ENCODE measurements at regions not wholly inside any gene's neighbourhood (a gene's known extent, or its start where the extent isn't known, plus 50 kb on each side); places are given as distances from the start of the nearest gene placed in this dataset.

DNA sequence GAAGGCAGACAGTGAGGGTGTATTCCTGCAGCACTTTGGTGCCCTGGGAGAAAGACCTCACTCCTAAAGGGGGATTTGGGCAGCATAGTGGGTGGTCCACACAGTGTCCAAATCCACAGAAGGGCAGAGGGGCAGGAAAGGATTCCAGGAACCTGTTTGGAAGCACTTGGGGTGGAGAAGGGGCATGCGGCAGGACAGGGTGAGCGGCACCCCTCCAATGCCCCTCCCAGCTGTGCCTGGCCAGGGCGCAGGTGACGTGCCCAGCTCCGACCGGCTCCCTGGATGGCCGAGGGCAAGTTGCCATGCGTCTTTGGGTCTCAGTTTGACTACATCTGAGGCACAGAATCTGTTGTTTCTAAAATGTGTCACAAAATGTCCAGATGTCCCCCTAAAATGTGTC, 66.5 kb upstream of the HMX1 start (continued):
- TF ChIP-seq, protein P1, sequence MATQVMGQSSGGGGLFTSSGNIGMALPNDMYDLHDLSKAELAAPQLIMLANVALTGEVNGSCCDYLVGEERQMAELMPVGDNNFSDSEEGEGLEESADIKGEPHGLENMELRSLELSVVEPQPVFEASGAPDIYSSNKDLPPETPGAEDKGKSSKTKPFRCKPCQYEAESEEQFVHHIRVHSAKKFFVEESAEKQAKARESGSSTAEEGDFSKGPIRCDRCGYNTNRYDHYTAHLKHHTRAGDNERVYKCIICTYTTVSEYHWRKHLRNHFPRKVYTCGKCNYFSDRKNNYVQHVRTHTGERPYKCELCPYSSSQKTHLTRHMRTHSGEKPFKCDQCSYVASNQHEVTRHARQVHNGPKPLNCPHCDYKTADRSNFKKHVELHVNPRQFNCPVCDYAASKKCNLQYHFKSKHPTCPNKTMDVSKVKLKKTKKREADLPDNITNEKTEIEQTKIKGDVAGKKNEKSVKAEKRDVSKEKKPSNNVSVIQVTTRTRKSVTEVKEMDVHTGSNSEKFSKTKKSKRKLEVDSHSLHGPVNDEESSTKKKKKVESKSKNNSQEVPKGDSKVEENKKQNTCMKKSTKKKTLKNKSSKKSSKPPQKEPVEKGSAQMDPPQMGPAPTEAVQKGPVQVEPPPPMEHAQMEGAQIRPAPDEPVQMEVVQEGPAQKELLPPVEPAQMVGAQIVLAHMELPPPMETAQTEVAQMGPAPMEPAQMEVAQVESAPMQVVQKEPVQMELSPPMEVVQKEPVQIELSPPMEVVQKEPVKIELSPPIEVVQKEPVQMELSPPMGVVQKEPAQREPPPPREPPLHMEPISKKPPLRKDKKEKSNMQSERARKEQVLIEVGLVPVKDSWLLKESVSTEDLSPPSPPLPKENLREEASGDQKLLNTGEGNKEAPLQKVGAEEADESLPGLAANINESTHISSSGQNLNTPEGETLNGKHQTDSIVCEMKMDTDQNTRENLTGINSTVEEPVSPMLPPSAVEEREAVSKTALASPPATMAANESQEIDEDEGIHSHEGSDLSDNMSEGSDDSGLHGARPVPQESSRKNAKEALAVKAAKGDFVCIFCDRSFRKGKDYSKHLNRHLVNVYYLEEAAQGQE (IDR thresholded peaks at IDR 0.05; ENCODE audit: unreplicated experiment), result no peak
- TF ChIP-seq EZH2 (IDR thresholded peaks at IDR 0.05; ENCODE audit: low read depth, unreplicated experiment), result no peak
- TF ChIP-seq, protein P2, sequence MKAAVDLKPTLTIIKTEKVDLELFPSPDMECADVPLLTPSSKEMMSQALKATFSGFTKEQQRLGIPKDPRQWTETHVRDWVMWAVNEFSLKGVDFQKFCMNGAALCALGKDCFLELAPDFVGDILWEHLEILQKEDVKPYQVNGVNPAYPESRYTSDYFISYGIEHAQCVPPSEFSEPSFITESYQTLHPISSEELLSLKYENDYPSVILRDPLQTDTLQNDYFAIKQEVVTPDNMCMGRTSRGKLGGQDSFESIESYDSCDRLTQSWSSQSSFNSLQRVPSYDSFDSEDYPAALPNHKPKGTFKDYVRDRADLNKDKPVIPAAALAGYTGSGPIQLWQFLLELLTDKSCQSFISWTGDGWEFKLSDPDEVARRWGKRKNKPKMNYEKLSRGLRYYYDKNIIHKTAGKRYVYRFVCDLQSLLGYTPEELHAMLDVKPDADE (IDR thresholded peaks at IDR 0.05), result no peak
- TF ChIP-seq, protein P3, sequence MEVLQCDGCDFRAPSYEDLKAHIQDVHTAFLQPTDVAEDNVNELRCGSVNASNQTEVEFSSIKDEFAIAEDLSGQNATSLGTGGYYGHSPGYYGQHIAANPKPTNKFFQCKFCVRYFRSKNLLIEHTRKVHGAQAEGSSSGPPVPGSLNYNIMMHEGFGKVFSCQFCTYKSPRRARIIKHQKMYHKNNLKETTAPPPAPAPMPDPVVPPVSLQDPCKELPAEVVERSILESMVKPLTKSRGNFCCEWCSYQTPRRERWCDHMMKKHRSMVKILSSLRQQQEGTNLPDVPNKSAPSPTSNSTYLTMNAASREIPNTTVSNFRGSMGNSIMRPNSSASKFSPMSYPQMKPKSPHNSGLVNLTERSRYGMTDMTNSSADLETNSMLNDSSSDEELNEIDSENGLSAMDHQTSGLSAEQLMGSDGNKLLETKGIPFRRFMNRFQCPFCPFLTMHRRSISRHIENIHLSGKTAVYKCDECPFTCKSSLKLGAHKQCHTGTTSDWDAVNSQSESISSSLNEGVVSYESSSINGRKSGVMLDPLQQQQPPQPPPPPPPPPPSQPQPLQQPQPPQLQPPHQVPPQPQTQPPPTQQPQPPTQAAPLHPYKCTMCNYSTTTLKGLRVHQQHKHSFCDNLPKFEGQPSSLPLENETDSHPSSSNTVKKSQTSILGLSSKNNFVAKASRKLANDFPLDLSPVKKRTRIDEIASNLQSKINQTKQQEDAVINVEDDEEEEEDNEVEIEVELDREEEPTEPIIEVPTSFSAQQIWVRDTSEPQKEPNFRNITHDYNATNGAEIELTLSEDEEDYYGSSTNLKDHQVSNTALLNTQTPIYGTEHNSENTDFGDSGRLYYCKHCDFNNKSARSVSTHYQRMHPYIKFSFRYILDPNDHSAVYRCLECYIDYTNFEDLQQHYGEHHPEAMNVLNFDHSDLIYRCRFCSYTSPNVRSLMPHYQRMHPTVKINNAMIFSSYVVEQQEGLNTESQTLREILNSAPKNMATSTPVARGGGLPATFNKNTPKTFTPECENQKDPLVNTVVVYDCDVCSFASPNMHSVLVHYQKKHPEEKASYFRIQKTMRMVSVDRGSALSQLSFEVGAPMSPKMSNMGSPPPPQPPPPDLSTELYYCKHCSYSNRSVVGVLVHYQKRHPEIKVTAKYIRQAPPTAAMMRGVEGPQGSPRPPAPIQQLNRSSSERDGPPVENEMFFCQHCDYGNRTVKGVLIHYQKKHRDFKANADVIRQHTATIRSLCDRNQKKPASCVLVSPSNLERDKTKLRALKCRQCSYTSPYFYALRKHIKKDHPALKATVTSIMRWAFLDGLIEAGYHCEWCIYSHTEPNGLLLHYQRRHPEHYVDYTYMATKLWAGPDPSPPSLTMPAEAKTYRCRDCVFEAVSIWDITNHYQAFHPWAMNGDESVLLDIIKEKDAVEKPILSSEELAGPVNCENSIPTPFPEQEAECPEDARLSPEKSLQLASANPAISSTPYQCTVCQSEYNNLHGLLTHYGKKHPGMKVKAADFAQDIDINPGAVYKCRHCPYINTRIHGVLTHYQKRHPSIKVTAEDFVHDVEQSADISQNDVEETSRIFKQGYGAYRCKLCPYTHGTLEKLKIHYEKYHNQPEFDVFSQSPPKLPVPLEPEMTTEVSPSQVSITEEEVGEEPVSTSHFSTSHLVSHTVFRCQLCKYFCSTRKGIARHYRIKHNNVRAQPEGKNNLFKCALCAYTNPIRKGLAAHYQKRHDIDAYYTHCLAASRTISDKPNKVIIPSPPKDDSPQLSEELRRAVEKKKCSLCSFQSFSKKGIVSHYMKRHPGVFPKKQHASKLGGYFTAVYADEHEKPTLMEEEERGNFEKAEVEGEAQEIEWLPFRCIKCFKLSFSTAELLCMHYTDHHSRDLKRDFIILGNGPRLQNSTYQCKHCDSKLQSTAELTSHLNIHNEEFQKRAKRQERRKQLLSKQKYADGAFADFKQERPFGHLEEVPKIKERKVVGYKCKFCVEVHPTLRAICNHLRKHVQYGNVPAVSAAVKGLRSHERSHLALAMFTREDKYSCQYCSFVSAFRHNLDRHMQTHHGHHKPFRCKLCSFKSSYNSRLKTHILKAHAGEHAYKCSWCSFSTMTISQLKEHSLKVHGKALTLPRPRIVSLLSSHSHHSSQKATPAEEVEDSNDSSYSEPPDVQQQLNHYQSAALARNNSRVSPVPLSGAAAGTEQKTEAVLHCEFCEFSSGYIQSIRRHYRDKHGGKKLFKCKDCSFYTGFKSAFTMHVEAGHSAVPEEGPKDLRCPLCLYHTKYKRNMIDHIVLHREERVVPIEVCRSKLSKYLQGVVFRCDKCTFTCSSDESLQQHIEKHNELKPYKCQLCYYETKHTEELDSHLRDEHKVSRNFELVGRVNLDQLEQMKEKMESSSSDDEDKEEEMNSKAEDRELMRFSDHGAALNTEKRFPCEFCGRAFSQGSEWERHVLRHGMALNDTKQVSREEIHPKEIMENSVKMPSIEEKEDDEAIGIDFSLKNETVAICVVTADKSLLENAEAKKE (CRISPR knock-in tag; IDR thresholded peaks at IDR 0.05), result no peak
- TF ChIP-seq POLR2AphosphoS5 (IDR thresholded peaks at IDR 0.05; ENCODE audit: low read depth), result no peak
